GM12891 (cell line): ENCODE measurements at regions not wholly inside any gene's neighbourhood (a gene's known extent, or its start where the extent isn't known, plus 50 kb on each side); places are given as distances from the start of the nearest gene placed in this dataset.
A peak's percentile ranks its signal among the peaks of the same experiment; 100 is the strongest.
"Not testable (repeated sequence)": the region's sequence is repeated elsewhere in the genome, so short reads cannot be mapped to it uniquely, and the experiment has no call there.

Source experiments
- DNase-seq: peaks from one replicate; pipeline ENCODE4 v3.0.0; 2011; ENCODE audit warnings: low spot score; ENCODE audit not compliant: insufficient read length
- FAIRE-seq: peaks from 2 replicates; lab custom pipeline; 2011; peaks lifted over from hg19 to GRCh38; lab: Jason Lieb, UNC
- PAX5 ChIP-seq: IDR thresholded peaks from 2 replicates; pipeline ENCODE4 v1.6.1; 2011; ENCODE audit warnings: low read length, moderate library complexity, mild to moderate bottlenecking; ENCODE audit not compliant: insufficient read depth, severe bottlenecking
- POLR2A ChIP-seq: IDR thresholded peaks from 2 replicates; pipeline ENCODE4 v1.6.1; 2011; ENCODE audit warnings: low read depth, low read length, control low read depth
- POLR2AphosphoS5 ChIP-seq: IDR thresholded peaks from 2 replicates; pipeline ENCODE4 v1.6.1; 2011; ENCODE audit warnings: low read depth, low read length, control low read depth
- POU2F2 ChIP-seq: IDR thresholded peaks from 2 replicates; pipeline ENCODE4 v1.6.1; 2011; ENCODE audit warnings: low read depth, mild to moderate bottlenecking, control low read depth, low read length, moderate library complexity
- SPI1 ChIP-seq: IDR thresholded peaks from 2 replicates; pipeline ENCODE4 v1.6.1; 2011; ENCODE audit warnings: low read depth, low read length, control low read depth
- TAF1 ChIP-seq: IDR thresholded peaks from 2 replicates; pipeline ENCODE4 v1.6.1; 2011; ENCODE audit warnings: low read depth, low read length, control low read depth

GRCh38 chr1:148432318-148432717 is 50.8 kb downstream of the PPIAL4G start:
- DNase-seq = not testable (repeated sequence)

DNA sequence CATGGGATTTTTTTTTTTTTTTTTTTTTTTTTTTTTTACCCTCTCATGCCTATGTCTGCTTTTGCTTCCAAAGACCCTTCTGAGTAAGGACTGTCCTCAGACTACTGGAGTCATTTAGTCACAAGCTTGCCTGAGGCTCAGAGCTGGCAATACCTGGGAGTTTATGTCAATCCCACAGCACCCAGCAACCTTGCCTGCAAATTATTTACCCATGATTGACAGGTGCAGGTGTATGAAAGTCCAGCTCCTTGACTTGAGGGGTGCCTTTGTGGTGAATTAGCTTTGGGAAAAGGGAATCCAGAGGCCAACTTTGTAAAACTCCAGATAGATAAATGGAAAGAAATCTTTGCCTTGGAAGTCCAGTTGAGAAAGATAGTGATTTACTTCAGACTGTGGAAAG is 53.2 kb downstream of the PPIAL4G start:
- not testable (repeated sequence) for FAIRE-seq, DNase-seq

More at GRCh38 chr1:148432318-148432717, 50.8 kb downstream of the PPIAL4G start:
- FAIRE-seq = not testable (repeated sequence)

- not testable (repeated sequence) for DNase-seq, FAIRE-seq
Observed at GRCh38 chr1:148426940-148427611, 56.0 kb downstream of the PPIAL4G start.

GRCh38 chr1:148426385-148426784 is 56.7 kb downstream of the PPIAL4G start:
- DNase-seq, FAIRE-seq: not testable (repeated sequence)

DNA sequence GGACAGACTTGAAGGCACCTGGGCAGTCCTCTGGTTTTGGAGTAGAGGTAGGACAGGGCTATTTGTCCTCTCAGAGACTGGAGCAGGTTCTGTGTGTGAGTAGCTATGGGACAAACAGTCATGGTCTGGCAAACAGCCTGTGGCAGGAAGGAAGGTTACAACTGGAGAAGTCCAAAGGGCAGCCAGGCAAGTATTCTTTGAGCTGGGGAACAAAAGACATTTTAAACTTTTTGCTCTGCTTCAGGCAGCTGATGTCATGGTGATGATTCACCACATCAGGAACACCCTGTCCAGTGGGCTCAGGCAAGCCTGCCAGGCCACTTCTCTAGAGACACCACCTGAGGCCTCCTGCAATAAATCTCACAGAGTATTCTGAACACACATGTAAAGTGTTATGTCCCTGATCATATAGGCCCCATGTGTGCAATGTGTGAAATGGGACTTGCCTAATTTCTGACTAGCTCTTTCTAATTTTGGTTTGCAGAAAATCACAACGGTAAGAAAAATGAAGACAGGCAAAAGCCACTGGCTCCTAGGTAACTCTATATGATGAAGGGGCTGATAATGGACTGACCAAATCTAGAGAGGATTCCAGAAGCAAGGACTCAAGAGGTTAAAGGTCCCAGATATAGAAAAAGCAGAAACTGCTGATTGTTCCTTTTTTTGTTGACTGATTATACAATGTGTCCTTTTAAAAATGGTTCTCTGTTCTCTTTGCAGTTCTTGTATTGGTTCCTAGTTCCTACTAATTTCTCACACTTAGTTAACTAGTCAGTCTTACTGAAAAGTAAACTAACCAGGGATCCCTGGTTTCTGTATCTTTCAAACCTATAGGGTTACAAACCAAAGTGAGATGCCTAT is 58.7 kb downstream of the PPIAL4G start:
- not testable (repeated sequence) for FAIRE-seq, DNase-seq

GRCh38 chr1:148422921-148423320 is 60.2 kb downstream of the PPIAL4G start:
- not testable (repeated sequence) for FAIRE-seq, DNase-seq

- DNase-seq, FAIRE-seq: not testable (repeated sequence)
Observed at GRCh38 chr1:148417241-148417640, 65.9 kb downstream of the PPIAL4G start.

- FAIRE-seq, DNase-seq: not testable (repeated sequence)
Observed at GRCh38 chr1:148413385-148413784, 69.7 kb downstream of the PPIAL4G start.

- not testable (repeated sequence) for FAIRE-seq, DNase-seq
Observed at GRCh38 chr1:148404786-148405568, 78.1 kb downstream of the PPIAL4G start.

GRCh38 chr1:148403925-148404324 is 79.2 kb downstream of the PPIAL4G start:
- DNase-seq, FAIRE-seq: not testable (repeated sequence)

- not testable (repeated sequence) for DNase-seq, FAIRE-seq
Observed at GRCh38 chr1:148403085-148403456, 80.0 kb downstream of the PPIAL4G start.

- DNase-seq = not testable (repeated sequence)
- TF ChIP-seq TAF1 = peak; percentile 77
- peak; percentile 100 for TF ChIP-seq POLR2AphosphoS5
- peak; percentile 99 for TF ChIP-seq POU2F2
- peak; percentile 45; the same call in 1 of the 2 replicates for TF ChIP-seq SPI1
- peak; percentile 15 for TF ChIP-seq PAX5
- peak; percentile 99 for TF ChIP-seq POLR2A
- FAIRE-seq = peak; percentile 93
Observed at GRCh38 chr1:148402152-148403084, 80.7 kb downstream of the PPIAL4G start.

- DNase-seq, FAIRE-seq: not testable (repeated sequence)
Observed at GRCh38 chr1:148397516-148397915, 85.6 kb downstream of the PPIAL4G start.

DNA sequence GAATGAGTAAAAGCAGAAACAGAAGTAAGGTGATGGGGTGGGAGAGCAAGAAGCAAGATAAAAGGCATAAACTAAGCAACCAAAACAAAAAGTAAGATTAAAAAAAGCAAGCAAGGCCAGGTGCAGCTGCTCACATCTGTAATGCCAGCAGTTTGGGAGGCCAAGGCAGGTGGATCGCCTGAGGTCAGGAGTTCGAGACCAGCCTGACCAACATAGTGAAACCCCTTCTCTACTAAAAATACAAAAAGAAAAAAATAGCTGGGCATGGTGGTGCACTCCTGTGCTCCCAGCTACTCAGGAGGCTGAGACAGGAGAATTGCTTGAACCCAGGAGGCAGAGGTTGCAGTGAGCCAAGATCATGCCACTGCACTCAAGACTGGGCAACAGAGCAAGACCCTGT is 90.6 kb downstream of the PPIAL4G start:
- DNase-seq, FAIRE-seq: not testable (repeated sequence)

GRCh38 chr1:148391323-148391722 is 91.8 kb downstream of the PPIAL4G start:
- FAIRE-seq, DNase-seq: not testable (repeated sequence)
